Right renal pelvis (tissue), 4 donors: ENCODE measurements at regions not wholly inside any gene's neighbourhood (a gene's known extent, or its start where the extent isn't known, plus 50 kb on each side); places are given as distances from the start of the nearest gene placed in this dataset.

Experiments used
- DNase-seq, 4 donors: peaks; one replicate each; pipeline ENCODE4 v3.0.0-alpha.2; 2013; ENCODE audit warnings: low read depth in 4 of 4, low spot score in 3 of 4, missing footprints in 1 of 4

DNA sequence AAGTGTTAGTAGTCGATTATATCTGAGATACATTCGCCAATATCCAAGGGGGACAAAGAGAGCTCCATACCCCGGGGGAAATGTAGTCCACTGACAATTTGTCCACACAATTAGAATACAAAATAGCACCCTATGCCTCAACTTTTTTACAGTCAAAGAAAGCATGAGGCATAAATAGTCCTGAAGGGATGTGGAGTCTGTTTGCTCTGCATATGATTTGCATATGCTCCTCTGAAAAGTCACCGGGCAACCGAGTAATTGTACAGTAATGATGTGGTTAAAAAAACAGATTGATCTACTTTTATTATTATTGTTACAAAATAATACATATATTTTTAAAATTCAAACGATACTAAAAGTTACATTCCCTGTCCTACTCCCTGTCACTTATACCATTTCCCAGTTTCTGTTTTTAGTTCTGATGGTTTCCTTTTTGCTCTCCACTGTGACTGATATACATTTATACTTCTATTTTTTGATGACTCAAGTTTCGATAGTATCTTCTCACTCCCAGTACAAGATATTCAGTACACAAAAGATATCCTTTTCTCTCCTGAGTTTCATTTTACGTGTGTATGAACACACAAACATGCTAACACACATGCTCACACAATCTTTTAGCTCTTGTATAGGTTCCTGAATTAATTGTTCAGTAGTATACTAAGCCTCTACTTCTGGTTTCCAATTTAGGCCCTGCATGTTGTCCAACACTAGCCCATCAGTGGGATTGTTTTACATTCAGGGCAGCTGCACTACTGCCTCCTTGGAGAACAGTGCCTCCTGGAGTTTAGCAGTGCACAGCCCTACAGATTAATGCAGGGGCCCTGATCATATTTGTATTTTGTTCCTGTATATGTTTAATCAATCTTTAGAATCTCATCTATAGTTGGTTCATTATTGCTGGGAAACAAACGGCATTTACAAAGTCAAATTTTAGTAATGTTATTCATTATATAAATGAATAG, 130.9 kb downstream of the TES start:
- no peak for DNase-seq

DNA sequence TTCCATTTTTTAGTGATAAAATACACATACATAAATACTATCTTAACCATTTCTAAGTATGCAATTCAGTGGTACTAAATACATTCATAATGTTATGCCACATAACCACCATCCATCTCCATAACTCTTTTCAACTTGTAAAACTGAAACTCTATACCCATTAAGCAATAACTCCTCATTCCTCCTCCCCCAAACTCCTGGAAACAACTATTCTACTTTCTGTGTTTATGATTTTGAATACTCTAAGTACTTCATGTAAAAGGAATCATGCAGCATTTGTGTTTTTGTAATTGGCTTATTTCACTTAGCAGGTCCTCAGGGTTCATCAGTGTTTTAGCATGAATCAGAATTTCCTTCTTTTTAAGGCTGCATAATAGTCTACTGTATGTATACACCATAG, 131.8 kb downstream of the TES start:
- DNase-seq = no peak

DNA sequence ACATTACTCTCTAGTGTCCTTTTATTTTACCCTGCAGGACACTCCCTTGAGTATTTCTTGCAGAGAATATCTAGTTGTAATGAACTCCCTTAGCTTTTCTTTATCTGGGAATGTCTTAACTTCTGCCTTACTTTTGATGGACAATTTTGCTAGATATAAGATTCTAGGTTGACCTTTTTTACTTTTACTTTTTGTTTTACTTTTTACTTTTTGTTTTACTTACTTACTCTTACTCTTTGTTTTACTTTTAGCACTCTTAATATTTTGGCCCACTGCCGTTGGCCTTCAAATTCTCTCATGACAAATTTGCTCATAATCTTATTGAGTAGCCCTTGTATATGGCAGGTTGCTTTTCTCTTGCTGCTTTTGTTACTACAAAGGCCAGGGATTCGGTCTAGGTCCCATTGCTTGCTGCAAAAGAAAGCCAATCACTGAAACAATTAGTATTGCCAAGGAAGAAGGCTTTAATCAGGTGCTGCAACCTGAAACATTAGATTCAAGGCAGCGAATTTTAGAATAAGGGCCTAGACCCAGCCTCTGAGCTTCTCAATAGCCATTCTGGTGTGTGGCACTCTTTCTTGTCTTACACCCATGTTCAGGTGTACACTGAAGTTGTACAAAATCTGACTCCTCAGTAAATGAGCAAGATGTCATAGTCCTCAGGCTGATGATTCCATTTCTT, 137.0 kb downstream of the TES start:
- no peak for DNase-seq

DNA sequence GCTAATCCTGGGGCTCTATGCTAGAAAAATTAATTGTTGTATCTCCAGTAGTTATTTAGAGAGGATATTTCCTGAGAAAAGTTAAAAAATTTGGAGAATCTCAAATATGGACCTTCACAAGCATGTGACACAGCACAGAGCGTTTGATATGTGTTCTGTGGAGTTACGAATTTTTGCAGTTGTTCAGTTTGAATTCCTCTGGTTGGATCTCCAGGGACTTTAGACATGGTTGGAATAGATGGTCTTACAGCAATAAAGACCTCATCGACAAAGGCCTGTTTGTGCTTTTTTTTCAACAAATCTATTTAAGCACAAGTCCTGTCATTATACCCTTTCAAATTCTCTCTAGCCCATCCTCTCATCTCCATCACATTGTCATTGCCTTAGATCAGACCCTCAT, 138.0 kb downstream of the TES start:
- no peak for DNase-seq

DNA sequence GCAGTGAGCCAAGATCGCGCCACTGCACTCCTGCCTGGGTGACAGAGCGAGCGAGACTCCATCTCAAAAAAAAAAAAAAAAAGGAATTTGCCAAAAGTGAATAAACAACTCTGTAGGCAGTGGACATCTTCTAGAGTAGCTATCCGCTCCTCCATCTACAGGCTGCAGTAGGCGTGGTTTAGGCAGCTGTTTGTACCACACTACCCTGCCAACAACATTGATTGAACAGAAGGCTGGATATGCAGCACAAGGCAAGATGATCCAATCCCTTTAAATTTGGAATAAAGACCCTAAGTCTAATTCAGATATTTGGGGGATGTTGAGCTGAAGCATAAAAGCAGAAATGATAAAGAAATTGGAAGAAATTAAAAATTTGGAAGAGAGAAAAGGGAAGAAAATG, 141.6 kb downstream of the TES start:
- no peak for DNase-seq

DNA sequence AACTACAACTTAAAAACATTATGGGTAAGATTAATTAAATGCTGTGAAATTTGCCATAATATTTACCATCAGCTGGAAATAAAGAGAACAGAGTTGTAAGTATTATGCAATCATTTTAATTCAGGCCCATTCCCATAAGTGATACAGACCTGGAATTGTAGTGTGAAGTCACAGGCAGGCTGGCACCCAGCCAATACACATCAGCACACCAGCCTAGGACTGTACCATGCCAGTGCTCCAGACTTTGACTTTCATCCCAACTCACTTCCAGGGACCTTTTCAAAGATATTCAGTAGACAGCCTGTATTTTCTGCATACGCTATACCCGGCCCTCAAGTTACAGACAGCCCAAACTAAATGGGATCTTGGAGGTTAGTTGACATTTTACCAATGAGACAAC, 143.3 kb downstream of the TES start:
- DNase-seq = no peak

DNA sequence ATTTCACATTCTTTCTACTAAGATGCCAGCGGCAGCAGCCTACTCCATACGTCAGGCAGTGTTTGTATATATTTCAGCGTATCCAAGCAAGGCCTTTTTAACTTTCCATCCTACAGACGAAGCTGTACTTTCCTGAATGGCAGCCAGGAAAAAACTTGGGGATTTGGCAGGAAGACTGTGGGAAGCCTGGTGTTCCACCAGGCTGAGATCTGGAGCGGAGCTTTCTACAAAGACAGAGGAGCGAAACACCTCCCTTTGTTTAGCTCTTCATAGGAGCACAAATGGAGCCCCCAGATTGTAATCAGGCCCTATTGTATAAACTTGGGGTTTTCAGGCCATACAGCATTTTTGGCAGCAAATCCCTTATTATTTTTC, 143.8 kb downstream of the TES start:
- peak in 1 of 4 donors; percentile 31 for DNase-seq

DNA sequence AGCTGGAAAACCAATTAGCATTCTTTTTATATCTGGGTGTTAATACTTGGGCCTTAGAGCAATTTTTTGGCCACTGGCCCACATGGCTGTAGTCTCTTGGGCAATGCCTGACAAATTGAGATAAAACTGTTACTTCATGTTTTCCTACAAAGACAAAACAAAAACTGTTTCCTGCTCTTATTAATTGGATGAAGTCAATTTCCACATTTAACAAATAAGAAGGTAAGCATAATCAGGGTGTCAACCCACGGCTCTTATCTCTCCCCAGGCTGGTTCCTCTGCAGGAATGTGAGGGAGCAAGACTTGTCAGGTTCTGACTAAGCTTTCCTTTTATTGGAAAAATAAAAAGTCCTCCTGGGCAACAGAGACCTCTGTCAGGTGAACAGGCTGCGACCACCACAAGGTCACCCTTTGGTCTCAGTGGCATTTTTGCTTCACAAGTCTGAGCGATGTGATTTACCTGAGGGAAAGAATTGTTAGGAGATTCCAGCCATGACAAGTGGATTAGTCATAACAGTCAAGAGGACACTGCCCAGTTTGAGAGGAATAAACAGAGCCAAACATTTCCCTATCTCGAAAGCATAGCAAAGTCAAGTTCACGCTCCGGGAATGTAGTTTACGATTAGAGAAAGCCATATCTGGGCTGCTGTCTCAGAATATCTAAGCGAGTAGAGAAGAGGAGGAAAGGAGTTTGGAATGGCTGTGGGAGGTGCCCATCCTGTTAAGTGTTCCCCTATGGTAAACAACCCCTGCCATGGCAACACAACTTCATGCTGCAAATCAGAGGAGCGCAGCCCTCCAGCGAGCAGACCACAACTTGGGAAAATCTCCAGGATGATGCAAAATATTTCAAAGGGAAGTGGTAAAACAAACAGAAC, 144.4 kb downstream of the TES start:
- DNase-seq = peak in 3 of 4 donors; percentile 44 to 62 (median 60)

DNA sequence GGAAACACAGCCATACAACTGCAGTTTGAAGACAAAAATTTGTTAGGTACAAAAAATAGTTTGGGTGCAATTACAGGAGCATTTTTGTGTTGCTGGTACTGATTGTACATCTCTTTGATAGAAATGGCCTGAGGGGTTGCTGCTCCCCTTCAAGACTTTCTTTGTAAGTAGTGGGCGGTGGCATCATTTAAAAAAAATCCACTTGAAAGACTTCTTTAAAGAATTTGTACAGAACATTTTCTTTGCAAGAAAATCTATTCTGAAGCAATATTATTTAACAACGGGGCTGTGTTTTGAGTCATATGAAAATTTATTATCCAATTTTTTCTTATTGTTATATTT, 144.1 kb upstream of the CAV2 start:
- DNase-seq = no peak

DNA sequence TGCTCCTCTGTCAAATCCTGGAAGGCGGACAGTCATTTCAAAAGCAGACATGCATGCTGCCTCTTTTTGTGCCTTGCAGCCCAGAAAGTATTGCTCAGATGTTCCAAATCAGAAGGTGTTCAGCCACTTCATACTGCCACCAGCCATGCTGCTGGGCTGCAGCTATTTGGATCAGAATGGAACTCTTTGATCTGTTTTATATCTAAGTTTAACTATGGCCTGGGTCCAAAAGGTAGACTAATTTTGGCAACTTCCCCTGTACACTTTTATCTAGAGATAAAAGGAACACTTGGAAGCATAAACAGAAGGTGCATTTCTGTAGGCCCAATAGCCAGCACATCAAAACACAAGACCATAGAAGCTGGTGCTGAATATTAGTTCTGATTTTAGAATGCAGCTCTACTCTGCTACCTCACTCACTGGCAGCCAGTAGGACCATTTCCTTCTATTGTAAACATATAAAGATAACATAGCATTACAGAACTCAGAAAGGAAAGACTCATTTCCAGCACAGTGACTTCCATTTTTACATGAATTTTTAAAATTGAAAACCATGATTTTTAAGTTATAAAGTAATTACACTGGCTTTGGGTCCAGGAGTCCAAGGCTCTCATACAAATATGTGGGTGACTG, 143.1 kb upstream of the CAV2 start:
- DNase-seq = no peak

DNA sequence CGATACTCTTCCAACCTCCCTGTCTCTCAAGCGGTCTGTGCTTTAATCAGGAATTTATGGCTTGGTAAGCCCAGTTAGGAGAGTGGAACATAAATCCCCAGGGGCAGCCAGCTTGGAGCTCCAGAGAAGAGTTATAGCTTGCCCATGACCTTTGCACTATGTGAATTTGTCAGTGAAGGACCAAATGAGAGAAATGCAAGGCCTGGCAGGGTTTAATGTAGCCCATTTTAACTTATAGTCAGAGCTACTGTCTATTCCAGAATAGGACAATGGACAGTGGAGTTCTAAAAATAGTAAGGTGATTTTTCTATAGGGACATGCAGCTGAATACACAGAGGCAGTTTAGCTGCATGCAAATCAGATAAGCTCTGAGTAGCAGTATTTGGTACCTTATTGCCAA, 142.6 kb upstream of the CAV2 start:
- peak in 2 of 4 donors; percentile 73 to 76 for DNase-seq

DNA sequence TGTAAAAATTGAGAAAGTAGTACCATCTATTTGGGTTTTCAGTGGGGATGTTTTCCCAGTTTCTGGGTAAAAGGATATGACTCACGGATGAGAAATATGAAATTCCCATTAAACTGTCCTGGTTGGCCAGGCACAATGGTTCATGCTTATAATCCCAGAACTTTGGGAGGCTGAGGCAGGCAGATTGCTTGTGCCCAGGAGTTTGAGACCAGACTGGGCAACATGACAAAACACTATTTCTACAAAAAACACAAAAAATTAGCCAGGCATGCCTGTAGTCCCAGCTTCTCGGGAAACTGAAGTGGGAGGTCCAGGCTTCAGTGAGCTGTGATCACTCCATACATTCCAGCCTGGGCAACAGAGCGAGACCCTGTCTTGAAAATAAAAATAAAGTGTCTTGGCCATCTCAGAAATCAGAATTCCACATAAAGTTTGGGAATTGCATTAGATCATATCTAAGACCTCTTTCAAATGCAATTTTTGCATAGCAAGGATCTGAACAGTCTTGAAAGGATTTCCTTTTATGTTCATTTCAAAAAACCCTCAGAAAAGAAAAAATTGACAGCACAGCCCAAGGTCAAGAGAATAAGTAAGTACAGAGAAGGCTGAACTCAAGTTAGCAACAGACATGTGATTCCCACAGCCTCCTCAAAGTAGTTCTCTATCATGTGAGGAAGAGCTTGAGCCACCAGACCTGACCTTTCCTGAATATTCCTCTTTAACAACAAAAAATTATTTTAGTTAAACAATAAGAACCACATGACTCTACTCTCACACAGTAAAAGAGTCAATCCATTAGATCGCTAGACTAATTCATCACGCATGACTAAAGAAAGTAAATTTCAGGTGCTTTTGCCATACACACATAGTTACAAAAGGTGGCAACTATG, 141.5 kb upstream of the CAV2 start:
- DNase-seq = peak in 1 of 4 donors; percentile 24

DNA sequence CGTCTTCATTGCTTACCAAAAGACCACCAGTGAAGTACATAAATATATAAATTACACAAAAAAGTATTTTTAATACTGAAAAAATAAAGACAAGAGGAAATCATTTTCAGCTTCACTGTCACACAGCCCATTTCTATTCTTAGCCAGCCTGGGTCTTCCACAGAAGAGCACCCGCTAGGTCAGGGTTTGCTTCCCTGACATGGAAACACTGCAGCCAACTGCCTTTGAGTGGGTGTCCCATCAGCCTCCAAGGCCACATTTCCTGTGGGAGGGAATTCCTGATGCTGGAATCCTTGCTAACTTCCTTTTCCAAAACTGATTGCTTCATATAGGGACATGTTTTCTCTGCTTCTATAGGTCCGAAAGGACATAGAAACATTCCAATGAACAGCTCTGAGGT, 137.8 kb upstream of the CAV2 start:
- DNase-seq = no peak

DNA sequence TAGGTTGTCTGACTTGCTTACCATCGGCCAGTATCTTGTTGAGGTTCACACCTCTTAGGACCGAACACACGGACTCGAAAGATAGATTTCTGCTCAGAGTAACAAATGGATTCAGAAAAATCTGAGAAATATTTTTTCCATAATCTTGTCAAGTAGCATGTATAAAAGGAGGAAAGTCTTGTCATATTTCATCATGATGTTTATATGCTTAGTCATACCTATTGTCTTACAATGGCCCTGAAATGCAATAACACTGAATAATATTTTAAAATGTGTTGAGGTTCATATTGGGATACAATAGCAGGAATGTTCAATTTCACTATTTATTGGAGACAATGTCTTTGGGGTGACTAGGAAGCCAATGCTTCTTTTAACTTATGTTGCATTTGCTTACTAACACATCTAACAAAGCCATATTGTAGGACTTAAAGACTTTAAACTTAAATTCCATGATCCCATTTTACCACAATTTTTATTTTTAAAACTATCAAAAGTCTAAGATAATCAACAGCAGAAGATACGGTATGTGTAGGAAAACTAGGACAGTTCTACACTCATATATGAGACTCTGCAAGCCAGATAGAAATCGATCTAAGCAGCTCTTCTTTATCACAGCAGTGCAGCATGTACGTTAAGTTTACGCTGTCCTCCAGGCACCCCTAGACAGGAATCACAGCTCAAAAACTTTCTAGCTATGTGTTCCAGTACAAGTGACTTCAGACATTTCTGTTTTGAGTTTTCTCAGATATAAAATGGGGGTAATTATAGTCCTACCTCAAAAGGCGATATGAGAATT, 135.7 kb upstream of the CAV2 start:
- DNase-seq = no peak

DNA sequence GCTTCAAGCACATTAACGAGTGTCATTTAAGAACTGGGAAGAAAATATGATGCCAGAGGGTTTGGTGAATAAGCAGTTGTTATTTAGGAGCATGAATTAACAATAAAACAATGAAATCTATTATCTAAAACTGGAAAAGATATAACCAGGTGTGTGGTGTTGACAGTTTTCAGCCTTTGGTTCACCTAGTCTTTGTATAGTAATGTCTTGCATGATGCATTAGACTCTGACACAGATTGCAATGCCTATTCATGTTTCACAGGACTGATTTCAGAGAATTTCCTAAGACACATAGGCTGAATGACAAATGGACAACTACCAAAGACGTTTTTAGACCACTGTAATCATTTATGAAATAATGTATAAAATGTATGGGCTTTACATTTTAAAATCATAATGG, 135.1 kb upstream of the CAV2 start:
- no peak for DNase-seq

DNA sequence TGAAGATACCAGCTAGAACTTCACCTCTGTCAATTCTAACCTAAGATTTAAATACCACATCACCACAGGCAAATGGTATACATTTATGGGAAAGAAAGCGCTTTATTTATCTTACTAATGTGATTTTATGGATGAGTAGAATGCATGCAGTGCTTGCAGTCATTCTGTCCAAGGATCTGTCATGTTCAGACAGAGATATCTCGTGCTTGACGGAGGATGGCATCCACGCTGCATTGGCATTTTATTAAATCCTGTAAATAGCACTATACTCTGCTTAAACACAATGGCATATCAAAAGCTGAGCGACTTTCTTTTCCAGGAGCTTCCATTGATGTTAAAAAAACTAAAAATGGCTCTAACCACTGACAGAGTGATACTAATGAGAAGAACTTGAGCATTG, 133.7 kb upstream of the CAV2 start:
- DNase-seq = no peak

DNA sequence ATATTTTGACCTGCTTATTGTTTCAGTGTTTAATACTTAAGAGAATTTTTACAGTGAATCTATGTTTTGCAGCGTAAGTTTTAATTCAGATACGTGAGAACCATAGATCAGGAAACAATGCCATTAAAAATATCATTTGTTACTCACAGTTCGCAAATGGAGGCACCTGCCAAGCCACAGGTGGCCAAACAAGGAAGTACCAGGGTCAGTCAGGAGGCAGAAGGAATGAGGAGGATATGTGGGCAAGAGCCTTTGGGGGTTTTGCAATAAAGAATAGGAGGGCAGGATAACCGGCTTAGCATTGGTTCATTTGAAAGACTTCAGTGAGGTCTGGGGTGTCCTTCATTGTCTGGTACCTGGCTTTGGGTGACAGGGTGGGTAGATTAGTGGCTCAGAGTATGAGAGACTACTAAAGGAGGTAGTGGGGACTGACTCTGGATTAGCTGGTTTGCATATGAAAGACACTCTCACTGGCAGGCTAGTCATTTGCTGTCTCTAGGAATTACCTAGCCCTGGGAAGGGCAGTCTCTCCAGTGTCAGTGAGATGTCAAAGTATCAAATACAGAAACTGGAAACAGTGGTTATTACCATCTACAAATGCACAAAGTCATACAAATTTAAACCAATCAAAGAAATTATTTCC, 132.2 kb upstream of the CAV2 start:
- DNase-seq = no peak

DNA sequence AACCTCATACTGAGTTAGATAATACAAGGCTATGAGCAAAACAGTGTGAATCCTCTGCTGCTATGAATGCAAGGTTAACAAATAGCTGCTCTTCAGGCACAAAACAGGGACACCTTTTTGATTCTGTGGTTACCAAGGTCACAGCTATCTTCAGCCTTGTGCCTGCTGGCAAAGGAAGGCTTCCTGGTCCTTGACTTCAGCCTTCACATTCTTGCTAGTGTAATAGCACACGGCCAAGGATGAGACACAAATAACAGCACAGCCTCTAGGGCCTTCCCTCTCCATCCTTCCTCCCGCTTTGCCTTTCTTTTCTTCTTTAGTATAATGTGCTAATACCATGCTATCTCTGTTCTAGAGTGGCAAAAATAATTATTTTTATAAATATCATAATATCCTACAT, 130.6 kb upstream of the CAV2 start:
- DNase-seq = no peak
